NCI-H748 (cell line): ENCODE measurements at regions not wholly inside any gene's neighbourhood (a gene's known extent, or its start where the extent isn't known, plus 50 kb on each side); places are given as distances from the start of the nearest gene placed in this dataset.

Source experiments
- DNase-seq: peaks from one replicate; lab custom pipeline; 2025; ENCODE audit not compliant: unreplicated experiment; lab: John Stamatoyannopoulos, UW

- no peak for DNase-seq
These were observed 203.7 kb upstream of the ZC3H12A start for GRCh38 chr1:37270639-37271038.

DNA sequence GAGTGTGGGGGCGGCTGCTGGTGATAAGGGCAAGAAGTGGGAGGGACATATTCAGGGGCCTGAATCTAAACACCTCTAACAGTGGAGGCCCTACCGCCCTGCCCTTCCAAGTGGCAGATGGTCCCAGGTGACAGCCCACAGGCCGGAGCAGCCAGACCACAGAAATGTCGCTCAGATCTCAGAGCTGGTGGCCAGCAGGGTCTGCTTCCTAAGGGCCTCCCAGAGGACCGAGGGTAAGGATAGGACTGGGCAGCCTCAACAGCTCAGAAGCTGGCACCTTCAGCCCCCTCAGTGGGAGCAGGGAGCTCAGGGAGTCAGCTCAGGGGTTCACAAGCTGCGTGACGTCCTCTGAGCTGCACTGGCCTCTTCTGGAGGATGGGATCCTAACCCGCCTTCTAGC, 201.8 kb upstream of the ZC3H12A start:
- DNase-seq = no peak

DNA sequence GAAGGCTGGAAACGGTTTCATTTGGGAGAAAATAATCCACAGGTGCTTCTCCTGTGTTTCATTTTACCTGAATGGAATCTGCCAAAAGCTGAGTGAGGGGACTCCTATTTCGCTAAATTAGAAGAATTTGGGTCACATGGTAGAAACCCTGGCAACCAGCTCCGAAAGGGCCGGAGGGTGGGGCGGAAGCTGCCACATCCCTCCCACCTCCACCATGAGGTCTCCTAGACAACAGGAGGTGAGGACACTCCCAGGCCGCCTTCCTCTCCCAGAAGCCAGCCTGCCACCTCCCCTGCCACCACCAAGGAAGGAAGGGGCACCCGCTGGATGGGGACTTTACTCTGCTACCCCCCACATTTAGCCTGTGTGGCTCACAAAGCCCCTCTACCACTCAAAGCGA, 199.9 kb upstream of the ZC3H12A start:
- peak; percentile 8 for DNase-seq

DNA sequence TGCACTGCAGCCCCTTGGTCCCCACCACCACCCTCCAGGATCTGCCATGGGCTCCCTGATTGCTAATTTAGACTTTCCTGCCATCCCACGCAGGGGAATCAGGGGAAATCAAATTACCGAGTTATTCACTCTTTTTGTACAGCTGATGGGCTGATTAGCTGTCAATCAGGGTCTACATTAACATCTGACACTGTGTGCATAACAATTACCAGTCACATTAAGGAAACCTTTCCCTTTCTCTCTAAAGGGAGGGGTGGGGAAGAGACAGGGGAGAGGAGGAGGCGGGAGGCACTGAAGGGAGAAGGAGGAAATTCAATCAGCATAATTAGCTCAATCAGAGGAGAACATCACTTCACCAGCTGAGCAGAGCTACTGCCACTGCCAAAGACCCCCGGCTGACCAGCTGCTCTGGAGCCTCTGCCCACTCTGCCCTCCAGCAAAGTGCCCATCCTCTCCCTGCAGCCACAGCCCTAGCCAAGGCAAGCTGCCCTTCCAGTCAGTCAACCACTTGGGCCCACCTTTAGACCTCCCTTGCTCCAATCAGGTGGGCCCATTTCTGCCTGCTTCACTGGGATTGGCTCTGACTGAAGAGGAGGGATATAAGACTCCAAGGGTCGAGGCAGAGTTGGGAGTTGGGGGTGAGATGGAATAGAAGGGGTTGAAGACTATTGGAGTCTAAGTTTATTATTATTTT, 199.3 kb upstream of the ZC3H12A start:
- DNase-seq = peak; percentile 67

GRCh38 chr1:37277366-37277765, 197.0 kb upstream of the ZC3H12A start:
- DNase-seq = no peak

GRCh38 chr1:37281354-37281753, 193.0 kb upstream of the ZC3H12A start:
- no peak for DNase-seq

GRCh38 chr1:37282764-37283163, 191.6 kb upstream of the ZC3H12A start:
- DNase-seq = no peak

DNA sequence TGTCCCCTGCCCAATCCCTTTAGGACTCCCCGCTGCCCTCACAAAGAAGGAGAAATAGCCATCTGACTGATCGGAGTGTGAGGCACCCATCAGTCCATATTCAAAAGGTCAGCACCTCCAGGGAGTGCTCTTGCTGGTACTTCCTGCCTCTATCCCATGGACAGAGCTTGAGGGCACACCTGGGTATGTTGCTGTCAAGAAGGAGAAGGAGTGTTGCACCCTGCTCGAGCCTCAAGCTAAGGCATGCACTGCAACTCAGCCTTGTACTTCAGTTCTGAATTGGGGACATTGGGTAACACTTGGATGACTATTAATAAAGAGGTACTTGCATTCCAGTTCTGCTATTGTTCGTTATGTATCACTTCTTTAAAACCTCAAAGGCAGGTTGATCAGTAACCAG, 190.3 kb upstream of the ZC3H12A start:
- no peak for DNase-seq

- no peak for DNase-seq
These were observed 187.5 kb upstream of the ZC3H12A start for GRCh38 chr1:37286881-37287280.

DNA sequence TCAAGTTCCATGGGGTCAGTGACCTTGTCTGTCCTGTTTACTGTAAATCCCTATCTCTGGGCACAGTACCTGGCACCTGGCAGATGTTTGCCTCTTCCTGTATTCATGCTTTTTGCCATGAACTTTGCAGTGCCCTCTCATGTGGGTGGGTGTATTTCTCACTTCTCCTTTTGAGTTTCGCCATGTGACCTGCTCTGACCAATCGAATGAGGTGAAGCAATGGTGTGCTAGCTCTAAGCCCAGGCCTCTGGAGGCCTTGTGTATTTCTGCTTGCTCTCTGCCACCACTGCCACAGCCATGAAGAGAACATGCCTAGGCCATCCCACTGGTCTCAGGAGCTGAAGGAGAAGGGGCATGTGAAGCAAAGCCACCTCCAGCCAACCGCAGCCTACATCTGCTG, 185.5 kb upstream of the ZC3H12A start:
- no peak for DNase-seq

GRCh38 chr1:37290718-37291117, 183.7 kb upstream of the ZC3H12A start:
- no peak for DNase-seq

GRCh38 chr1:37292789-37293188, 181.6 kb upstream of the ZC3H12A start:
- DNase-seq = no peak

GRCh38 chr1:37294096-37294495, 180.3 kb upstream of the ZC3H12A start:
- no peak for DNase-seq

DNA sequence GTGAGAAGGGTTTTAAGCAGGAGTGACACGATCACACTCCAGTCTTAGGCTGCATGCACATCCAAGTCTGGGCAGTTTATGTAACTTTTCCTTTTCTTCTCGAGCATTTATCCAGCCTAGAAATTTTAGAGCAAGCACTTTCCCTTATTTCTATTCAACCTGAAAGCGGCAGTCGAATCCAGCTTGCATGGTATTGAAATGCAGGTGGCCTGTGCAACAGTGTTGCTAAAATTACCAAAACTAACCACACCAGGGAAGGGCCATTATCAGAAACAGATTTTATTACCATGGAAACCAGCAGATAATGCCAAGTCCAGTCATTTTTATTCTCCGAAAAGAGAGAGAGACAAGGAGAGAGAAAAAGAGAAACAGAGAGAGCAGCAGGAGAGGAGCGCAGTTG, 179.9 kb upstream of the ZC3H12A start:
- DNase-seq = no peak

- DNase-seq = no peak
These were observed 175.6 kb upstream of the ZC3H12A start for GRCh38 chr1:37298769-37299168.

GRCh38 chr1:37299216-37299615, 175.2 kb upstream of the ZC3H12A start:
- no peak for DNase-seq

- DNase-seq = no peak
These were observed 170.4 kb upstream of the ZC3H12A start for GRCh38 chr1:37303884-37304574.

DNA sequence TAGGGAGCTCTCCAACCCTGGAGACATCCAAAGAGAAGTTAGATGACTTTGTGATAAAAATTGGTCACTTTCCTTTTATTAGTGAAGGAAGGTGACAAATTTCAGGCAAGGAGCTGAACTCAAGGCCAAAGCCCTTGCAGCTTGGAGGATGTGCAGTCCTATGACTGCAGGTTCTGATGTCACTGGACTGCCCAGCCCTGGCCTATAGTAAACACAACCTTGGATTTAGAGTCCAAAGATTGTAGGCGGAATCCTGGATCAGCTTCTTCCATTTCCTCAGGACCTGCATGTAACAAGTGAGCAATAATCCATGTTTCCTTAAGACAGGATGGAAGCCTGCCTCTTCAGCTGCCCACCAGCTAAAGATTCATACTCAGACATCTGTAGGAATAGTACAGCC, 169.3 kb upstream of the ZC3H12A start:
- DNase-seq = no peak

- DNase-seq = no peak
These were observed 168.5 kb upstream of the ZC3H12A start for GRCh38 chr1:37305841-37306240.

DNA sequence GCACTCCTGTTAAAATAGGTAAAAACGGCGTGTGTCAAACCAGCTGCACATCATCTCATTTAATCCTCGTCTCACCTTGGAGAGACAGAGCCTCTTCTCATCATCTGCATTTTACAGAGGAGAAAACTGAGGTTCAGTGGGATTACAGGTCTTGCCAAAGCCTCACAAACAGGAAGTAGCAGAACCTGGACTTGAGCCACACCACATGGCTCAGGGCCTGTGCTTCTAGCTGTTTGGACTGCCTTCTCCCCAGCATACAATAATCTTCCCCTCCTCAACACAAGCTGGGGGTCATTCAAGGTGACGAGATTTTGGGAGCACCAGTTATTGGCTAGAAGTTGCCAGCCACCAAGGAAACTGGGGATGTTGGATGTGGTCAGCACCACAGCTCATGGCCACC, 167.9 kb upstream of the ZC3H12A start:
- no peak for DNase-seq

- DNase-seq = no peak
These were observed 167.5 kb upstream of the ZC3H12A start for GRCh38 chr1:37306871-37307270.

GRCh38 chr1:37308031-37308960, 166.1 kb upstream of the ZC3H12A start:
- DNase-seq = no peak
